HG03469 (cell line): ENCODE measurements at regions not wholly inside any gene's neighbourhood (a gene's known extent, or its start where the extent isn't known, plus 50 kb on each side); places are given as distances from the start of the nearest gene placed in this dataset.
"Not testable (repeated sequence)": the region's sequence is repeated elsewhere in the genome, so short reads cannot be mapped to it uniquely, and the experiment has no call there.

ENCODE experiments used
- ATAC-seq: cut with Tn5 transposase; IDR thresholded peaks from one replicate; pipeline ENCODE4 v1.9.1; 2021; ENCODE audit warnings: mild to moderate bottlenecking, moderate library complexity, moderate number of reproducible peaks; ENCODE audit not compliant: unreplicated experiment

- ATAC-seq, result no peak
Observed at GRCh38 chr10:8278099-8278498, 223.6 kb downstream of the GATA3 start.

- no peak for ATAC-seq
Observed at GRCh38 chr10:8279598-8279997, 225.1 kb downstream of the GATA3 start.

GRCh38 chr10:8280946-8281345 is 226.5 kb downstream of the GATA3 start:
- ATAC-seq, result no peak

GRCh38 chr10:8282340-8282739 is 227.9 kb downstream of the GATA3 start:
- no peak for ATAC-seq

DNA sequence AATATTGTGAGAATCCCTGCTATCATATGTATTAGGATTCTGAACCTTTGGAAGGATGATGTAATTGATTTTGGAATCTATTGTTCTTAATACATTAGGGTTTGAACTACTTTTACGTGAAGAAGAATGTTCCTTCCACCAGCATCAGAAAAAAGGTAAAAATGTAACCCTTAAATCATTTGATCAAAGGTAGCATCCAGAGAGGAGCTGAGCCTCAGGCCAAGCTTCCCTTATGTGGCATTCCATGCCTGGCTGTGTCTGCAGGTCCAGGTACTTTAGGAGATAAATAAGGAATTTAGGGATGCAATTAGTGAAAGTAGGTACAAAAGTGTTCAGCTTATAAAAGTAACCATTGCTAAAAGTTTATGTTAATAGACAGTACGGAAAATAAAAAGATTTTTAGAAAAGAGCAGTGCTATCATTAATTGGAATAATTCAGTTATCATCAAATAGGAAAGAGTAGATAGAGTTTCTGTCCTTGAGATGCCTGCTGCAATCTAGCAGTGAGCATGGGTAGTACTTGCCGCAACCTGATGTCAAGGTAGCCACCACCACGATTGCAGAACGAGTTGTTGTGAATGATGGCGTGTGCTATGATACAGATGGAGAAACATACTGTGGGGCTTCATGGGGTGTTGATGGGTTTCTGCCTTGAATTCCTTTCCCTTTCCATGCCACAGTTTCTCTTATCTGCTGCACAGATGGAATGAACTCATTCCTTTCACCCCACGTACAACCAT is 228.8 kb downstream of the GATA3 start:
- no peak for ATAC-seq

- no peak for ATAC-seq
Observed at GRCh38 chr10:8283986-8284385, 229.5 kb downstream of the GATA3 start.

DNA sequence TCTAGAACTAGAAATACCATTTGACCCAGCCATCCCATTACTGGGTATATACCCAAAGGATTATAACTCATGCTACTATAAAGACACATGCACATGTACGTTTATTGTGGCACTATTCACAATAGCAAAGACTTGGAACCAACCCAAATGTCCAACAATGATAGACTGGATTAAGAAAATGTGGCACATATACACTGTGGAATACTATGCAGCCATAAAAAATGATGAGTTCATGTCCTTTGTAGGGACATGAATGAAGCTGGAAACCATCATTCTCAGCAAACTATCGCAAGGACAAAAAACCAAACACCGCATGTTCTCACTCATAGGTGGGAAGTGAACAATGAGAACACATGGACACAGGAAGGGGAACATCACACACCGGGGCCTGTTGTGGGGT is 231.5 kb downstream of the GATA3 start:
- ATAC-seq, result not testable (repeated sequence)

GRCh38 chr10:8288600-8288999 is 234.1 kb downstream of the GATA3 start:
- no peak for ATAC-seq

DNA sequence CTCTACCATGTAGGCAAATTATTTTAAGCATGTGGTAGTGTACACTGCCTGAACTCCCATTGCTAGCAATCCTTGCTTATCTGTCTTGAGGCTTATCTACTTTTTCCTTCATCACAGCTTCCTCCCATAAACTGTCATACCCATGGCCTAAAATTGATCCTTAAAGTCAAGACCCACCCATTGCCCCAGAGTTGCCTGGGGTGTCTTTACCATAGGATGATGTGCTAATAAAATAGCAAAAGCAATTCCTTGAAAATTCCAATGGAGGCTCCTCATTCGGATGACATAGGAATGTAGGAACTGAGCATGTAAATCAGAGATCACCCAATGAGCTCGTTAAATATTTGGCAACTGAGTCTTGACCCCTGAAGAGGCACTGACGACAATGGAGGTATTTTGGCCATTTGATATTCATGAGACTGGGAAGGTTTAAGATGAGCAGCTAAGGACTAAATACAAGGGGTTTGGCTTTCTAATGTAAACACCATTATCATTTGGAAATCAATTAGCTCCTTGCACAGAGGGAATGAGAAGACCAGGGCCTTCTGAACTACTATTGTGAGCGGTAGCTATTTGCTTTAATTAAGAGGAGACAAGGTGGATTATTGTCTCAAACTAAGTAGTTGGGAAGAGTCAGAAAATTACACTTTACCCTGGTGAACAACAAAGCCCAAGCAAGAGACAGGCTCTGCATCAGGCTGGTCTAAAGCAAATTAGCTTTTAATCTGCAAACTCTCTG is 234.9 kb downstream of the GATA3 start:
- ATAC-seq, result no peak

GRCh38 chr10:8294779-8295178 is 240.3 kb downstream of the GATA3 start:
- ATAC-seq, result no peak

GRCh38 chr10:8295311-8295710 is 240.8 kb downstream of the GATA3 start:
- ATAC-seq, result no peak

DNA sequence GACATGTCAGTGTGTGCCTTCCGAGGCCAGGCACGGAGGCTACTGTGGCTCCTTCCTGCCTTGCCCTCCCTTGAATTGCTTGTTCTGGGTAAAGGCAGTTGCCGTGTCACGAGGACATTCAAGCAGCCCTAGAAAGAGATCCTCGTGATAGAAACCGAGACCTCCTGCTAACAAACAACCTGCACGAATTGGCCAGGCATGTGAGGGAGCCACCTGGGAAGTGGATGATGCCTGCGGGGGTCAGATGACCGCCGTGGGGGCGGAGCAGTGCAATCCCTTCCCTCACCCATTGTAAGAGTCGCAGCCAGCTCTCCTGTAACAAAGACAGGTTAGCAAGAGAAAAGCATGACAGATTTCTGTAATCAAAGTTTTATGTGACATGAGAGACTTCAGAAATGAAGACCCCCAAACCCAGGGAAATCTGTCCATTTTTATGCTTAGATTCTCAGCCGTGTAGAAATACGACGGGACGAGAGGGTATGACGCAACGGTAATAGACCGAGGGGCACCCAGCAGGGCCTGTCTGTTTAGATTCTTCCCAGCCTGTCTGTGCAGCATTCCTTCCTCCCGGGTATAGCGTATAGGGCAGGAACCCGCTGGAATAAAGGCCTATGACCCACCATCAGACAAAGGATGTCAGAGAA is 241.7 kb downstream of the GATA3 start:
- no peak for ATAC-seq

DNA sequence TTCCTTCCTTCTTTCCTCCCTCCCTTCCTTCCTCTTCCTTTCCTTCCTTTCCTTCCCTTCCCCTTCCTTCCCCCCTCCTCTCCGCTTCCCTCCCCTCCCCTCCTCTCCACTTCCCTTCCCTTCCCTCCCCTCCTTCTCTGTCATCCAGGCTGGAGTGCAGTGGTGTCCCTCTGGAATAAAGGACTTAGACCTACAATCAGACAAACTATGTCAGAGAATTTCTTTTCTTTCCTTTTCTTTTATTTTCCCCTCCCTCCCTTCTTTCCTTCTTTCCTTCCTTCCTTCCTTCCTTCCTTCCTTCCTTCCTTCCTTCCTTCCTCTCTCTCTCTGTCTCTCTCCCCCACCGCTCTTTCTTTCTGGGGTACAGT is 242.2 kb downstream of the GATA3 start:
- ATAC-seq, result no peak

DNA sequence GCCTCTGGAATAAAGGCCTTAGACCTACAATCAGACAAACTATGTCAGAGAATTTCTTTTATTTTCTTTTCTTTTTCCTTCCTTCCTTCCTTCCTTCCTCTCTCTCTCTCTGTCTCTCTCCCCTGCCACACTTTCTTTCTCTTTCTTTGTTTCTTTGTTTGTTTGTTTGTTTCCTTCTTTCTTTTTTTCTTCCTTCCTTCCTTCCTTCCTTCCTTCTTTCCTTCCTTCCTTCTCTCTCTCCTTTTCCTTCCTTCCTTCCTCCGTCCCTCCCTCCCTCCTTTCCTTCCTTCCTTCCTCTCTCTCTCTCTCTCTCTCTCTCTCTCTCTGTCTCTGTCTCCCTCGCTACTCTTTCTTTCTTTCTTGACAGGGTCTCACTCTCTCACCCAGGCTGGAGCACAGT is 242.6 kb downstream of the GATA3 start:
- no peak for ATAC-seq

- ATAC-seq, result no peak
Observed at GRCh38 chr10:8297959-8298358, 243.5 kb downstream of the GATA3 start.

GRCh38 chr10:8298896-8299570 is 244.5 kb downstream of the GATA3 start:
- no peak for ATAC-seq

GRCh38 chr10:8300925-8301324 is 246.4 kb downstream of the GATA3 start:
- ATAC-seq, result no peak

- no peak for ATAC-seq
Observed at GRCh38 chr10:8301333-8301732, 246.8 kb downstream of the GATA3 start.

GRCh38 chr10:8301831-8302230 is 247.3 kb downstream of the GATA3 start:
- no peak for ATAC-seq

DNA sequence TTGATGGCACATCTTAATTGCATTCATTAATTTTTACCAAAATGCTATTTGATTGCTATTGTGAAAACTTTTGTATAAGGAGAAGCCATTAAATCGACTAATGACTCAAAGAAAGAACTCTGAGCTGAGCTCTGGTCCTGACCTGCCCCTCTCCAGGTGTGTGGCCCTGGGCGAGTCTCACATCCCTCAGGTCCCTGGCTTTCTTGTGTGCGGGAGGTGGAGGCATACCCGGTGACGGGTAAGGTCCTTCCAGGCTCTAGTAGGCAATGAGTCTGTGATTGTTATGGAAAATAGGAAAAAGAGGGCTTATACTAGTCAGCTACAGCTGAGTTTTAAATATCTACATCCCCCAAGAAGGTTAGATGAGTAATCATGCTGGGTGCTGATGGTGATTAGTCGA is 248.1 kb downstream of the GATA3 start:
- ATAC-seq, result no peak

- no peak for ATAC-seq
Observed at GRCh38 chr10:8304861-8305260, 250.4 kb downstream of the GATA3 start.
